HL-60 (cell line): ENCODE measurements at regions not wholly inside any gene's neighbourhood (a gene's known extent, or its start where the extent isn't known, plus 50 kb on each side); places are given as distances from the start of the nearest gene placed in this dataset.
A peak's percentile ranks its signal among the peaks of the same experiment; 100 is the strongest.

ENCODE experiments used
- DNase-seq, 2 experiments: peaks; one replicate each; pipeline ENCODE4 v3.0.0-alpha.2; 2010 to 2020; ENCODE audit warnings: low read depth in 1 of 2, low spot score in 1 of 2
- H3K27ac ChIP-seq: fragments of 250-450 bp; sonication (Bioruptor Pico); replicated peaks from 2 replicates; pipeline ENCODE4 v1.5.1; 2020; ENCODE audit warnings: mild to moderate bottlenecking, moderate library complexity
- H3K27me3 ChIP-seq: fragments of 250-450 bp; sonication (Bioruptor Pico); 2 replicates; pipeline ENCODE4 v1.5.1; 2021; ENCODE audit warnings: mild to moderate bottlenecking, moderate library complexity; ENCODE audit not compliant: insufficient read depth, poor library complexity, severe bottlenecking
- H3K4me3 ChIP-seq: replicated peaks from 2 replicates; pipeline ENCODE4 v1.5.1; 2011; ENCODE audit warnings: mild to moderate bottlenecking, control low read depth, low read length; ENCODE audit not compliant: insufficient read depth
- GABPA ChIP-seq: IDR thresholded peaks from 2 replicates; pipeline ENCODE4 v1.6.1; 2012; ENCODE audit warnings: low read depth
- POLR2AphosphoS5 ChIP-seq: IDR thresholded peaks from 2 replicates; pipeline ENCODE4 v1.6.1; 2012; ENCODE audit warnings: low read depth
- SPI1 ChIP-seq: IDR thresholded peaks from 2 replicates; pipeline ENCODE4 v1.6.1; 2012; ENCODE audit warnings: low read depth, mild to moderate bottlenecking, borderline replicate concordance
- TF ChIP-seq, protein P1 (sequence below): IDR thresholded peaks from 2 replicates; pipeline ENCODE4 v1.6.1; 2012; ENCODE audit warnings: low read depth; ENCODE audit not compliant: insufficient replicate concordance
- TF ChIP-seq, protein P2 (sequence below): IDR thresholded peaks from one replicate; pipeline ENCODE4 v1.5.1; 2011; ENCODE audit warnings: low read length, control low read depth, inconsistent platforms; ENCODE audit not compliant: insufficient read depth

DNA sequence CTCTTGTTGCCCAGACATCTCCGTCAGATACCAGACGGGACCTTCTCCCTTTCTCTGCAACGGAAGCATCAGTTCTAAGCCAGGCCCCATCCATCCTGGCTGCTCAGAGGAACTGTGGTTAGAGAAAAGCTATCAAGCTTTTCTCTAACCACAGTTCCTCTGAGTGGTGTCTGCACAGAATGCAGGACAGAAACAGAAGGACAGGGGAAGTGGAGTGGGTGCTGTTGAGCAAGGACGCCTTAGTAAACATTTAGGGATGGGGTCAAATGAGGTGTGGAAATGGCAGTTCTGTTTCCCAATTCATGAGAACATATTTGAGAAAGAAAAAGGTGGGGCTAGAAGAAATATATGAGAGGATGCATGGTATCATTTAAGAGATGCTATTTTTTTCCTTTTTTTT is 283.8 kb downstream of the CRLF2 start:
- H3K27ac ChIP-seq, result no peak overlapping the region
- H3K27me3 ChIP-seq, result no peaks in the 10 kb centered on the region
- TF ChIP-seq GABPA (no peak), SPI1 (peak; percentile 47; the same call in 1 of the 2 replicates)
- TF ChIP-seq, protein P1, sequence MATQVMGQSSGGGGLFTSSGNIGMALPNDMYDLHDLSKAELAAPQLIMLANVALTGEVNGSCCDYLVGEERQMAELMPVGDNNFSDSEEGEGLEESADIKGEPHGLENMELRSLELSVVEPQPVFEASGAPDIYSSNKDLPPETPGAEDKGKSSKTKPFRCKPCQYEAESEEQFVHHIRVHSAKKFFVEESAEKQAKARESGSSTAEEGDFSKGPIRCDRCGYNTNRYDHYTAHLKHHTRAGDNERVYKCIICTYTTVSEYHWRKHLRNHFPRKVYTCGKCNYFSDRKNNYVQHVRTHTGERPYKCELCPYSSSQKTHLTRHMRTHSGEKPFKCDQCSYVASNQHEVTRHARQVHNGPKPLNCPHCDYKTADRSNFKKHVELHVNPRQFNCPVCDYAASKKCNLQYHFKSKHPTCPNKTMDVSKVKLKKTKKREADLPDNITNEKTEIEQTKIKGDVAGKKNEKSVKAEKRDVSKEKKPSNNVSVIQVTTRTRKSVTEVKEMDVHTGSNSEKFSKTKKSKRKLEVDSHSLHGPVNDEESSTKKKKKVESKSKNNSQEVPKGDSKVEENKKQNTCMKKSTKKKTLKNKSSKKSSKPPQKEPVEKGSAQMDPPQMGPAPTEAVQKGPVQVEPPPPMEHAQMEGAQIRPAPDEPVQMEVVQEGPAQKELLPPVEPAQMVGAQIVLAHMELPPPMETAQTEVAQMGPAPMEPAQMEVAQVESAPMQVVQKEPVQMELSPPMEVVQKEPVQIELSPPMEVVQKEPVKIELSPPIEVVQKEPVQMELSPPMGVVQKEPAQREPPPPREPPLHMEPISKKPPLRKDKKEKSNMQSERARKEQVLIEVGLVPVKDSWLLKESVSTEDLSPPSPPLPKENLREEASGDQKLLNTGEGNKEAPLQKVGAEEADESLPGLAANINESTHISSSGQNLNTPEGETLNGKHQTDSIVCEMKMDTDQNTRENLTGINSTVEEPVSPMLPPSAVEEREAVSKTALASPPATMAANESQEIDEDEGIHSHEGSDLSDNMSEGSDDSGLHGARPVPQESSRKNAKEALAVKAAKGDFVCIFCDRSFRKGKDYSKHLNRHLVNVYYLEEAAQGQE, result no peak
- TF ChIP-seq, protein P2, sequence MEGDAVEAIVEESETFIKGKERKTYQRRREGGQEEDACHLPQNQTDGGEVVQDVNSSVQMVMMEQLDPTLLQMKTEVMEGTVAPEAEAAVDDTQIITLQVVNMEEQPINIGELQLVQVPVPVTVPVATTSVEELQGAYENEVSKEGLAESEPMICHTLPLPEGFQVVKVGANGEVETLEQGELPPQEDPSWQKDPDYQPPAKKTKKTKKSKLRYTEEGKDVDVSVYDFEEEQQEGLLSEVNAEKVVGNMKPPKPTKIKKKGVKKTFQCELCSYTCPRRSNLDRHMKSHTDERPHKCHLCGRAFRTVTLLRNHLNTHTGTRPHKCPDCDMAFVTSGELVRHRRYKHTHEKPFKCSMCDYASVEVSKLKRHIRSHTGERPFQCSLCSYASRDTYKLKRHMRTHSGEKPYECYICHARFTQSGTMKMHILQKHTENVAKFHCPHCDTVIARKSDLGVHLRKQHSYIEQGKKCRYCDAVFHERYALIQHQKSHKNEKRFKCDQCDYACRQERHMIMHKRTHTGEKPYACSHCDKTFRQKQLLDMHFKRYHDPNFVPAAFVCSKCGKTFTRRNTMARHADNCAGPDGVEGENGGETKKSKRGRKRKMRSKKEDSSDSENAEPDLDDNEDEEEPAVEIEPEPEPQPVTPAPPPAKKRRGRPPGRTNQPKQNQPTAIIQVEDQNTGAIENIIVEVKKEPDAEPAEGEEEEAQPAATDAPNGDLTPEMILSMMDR, result no peak
- H3K4me3 ChIP-seq, result no peak overlapping the region
- DNase-seq, result peak; percentile 42 to 86

DNA sequence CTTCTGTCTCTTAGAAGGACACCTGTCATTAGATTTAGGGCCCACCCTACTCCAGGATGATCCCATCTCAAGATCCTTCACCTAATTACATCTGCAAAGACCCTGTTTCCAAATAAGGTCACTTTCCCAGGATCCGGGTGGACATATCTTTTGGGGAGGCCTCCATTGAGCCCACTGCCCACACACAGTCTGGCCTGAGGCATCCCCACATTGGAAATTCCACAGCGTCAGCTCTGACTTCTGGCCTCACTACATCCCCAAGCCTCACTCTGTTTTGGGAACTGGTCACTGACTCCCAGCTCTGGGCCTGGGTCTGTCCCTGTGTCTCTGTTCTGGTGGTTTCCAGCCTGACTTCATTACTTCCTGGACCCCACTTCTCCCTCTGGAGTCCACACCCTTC is 285.5 kb downstream of the CRLF2 start:
- H3K27me3 ChIP-seq, result no peaks in the 10 kb centered on the region
- TF ChIP-seq, protein P1, result no peak
- TF ChIP-seq, protein P2, result no peak
- no peak for TF ChIP-seq GABPA
- H3K4me3 ChIP-seq, result no peak overlapping the region
- H3K27ac ChIP-seq, result no peak overlapping the region
- no peak for DNase-seq

DNA sequence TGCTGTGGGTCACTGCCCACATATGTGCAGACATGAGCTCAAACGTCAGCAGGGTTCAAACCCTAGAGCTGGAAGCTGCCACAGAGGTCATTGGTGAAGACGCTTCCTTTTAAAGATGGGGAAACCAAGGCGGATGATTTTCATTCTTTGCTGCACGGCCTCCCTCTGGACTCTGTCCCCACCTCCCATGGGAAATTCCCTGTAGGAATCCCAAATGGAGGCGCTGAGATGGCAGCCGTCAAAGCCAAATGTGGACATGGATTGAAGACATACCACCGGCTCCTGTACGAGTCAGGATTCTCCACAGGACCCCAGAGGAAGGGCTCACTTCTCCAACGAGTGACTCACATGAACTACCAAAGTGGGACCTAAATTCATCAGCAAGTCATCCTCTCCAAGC is 286.4 kb downstream of the CRLF2 start:
- no peak for TF ChIP-seq SPI1
- TF ChIP-seq, protein P2, result no peak
- no peak for TF ChIP-seq GABPA
- TF ChIP-seq, protein P1, result no peak
- TF ChIP-seq POLR2AphosphoS5, result no peak
- DNase-seq, result no peak
- no peak overlapping the region for H3K4me3 ChIP-seq
- H3K27ac ChIP-seq, result no peak overlapping the region
- H3K27me3 ChIP-seq, result no peaks in the 10 kb centered on the region
